HEK293T (cell line): ENCODE measurements at regions not wholly inside any gene's neighbourhood (a gene's known extent, or its start where the extent isn't known, plus 50 kb on each side); places are given as distances from the start of the nearest gene placed in this dataset.

Experiments used
- CTCF ChIA-PET: fragments of 350-600 bp; formaldehyde crosslinking; extraction: SDS; loops from one replicate; lab custom pipeline; 2021; ENCODE audit warnings: antibody characterized with exemption, inconsistent platforms; lab: Yijun Ruan, JAX
- POLR2A ChIA-PET: fragments of 350-600 bp; formaldehyde crosslinking; extraction: SDS; loops from one replicate; lab custom pipeline; 2020; ENCODE audit warnings: antibody characterized with exemption, inconsistent platforms; lab: Yijun Ruan, JAX
- DNase-seq: peaks from one replicate; pipeline ENCODE4 v3.0.0; 2012; ENCODE audit warnings: mixed read lengths; ENCODE audit errors: extremely low spot score
- ARNT ChIP-seq: fragments of 450-650 bp; IDR thresholded peaks from 2 replicates; pipeline ENCODE4 v1.6.1; 2017; ENCODE audit warnings: mild to moderate bottlenecking
- BHLHE40 ChIP-seq: fragments of 450-650 bp; IDR thresholded peaks from 2 replicates; pipeline ENCODE4 v1.6.1; 2016; ENCODE audit warnings: mild to moderate bottlenecking, moderate library complexity, borderline replicate concordance
- CTBP1 ChIP-seq: fragments of 450-650 bp; IDR thresholded peaks from 2 replicates; pipeline ENCODE4 v1.6.1; 2016; ENCODE audit warnings: borderline replicate concordance
- ELF4 ChIP-seq: fragments of 450-650 bp; IDR thresholded peaks from 2 replicates; pipeline ENCODE4 v1.6.1; 2017; ENCODE audit warnings: antibody characterized with exemption
- FOXA1 ChIP-seq: fragments of 450-650 bp; IDR thresholded peaks from 2 replicates; pipeline ENCODE4 v1.6.1; 2016; ENCODE audit warnings: mild to moderate bottlenecking
- FOXK2 ChIP-seq: fragments of 450-650 bp; IDR thresholded peaks from 2 replicates; pipeline ENCODE4 v1.6.1; 2016; ENCODE audit warnings: mild to moderate bottlenecking
- FOXM1 ChIP-seq: fragments of 450-650 bp; IDR thresholded peaks from 2 replicates; pipeline ENCODE4 v1.6.1; 2017; ENCODE audit warnings: mild to moderate bottlenecking, borderline replicate concordance
- HDGF ChIP-seq: fragments of 450-650 bp; IDR thresholded peaks from 2 replicates; pipeline ENCODE4 v1.6.1; 2017; ENCODE audit warnings: antibody characterized with exemption, borderline replicate concordance
- L3MBTL2 ChIP-seq: fragments of 450-650 bp; conservative IDR thresholded peaks from 2 replicates; pipeline ENCODE4 v1.6.1; 2016; ENCODE audit warnings: mild to moderate bottlenecking
- LEF1 ChIP-seq: fragments of 450-650 bp; IDR thresholded peaks from 2 replicates; pipeline ENCODE4 v1.6.1; 2017; ENCODE audit warnings: mild to moderate bottlenecking, borderline replicate concordance
- NFRKB ChIP-seq: fragments of 450-650 bp; IDR thresholded peaks from 2 replicates; pipeline ENCODE4 v1.6.1; 2016; ENCODE audit warnings: mild to moderate bottlenecking, moderate library complexity
- PKNOX1 ChIP-seq: fragments of 450-650 bp; IDR thresholded peaks from 2 replicates; pipeline ENCODE4 v1.6.1; 2016
- SP1 ChIP-seq: fragments of 450-650 bp; IDR thresholded peaks from 2 replicates; pipeline ENCODE4 v1.6.1; 2017
- SUZ12 ChIP-seq: fragments of 450-650 bp; IDR thresholded peaks from 2 replicates; pipeline ENCODE4 v1.6.1; 2016; ENCODE audit warnings: mild to moderate bottlenecking
- TARDBP ChIP-seq: fragments of 450-650 bp; IDR thresholded peaks from 2 replicates; pipeline ENCODE4 v1.6.1; 2016
- ZNF384 ChIP-seq: fragments of 450-650 bp; IDR thresholded peaks from 2 replicates; pipeline ENCODE4 v1.6.1; 2016

GRCh38 chr17:77491921-77492445 is 351.2 kb downstream of the SEC14L1 start:
- POLR2A ChIA-PET, result no interaction called here
- CTCF ChIA-PET, result no interaction called here
- DNase-seq, result no peak
- TF ChIP-seq HDGF, result no peak
- TF ChIP-seq ZNF384, result no peak
- TF ChIP-seq ARNT, result no peak
- no peak for TF ChIP-seq L3MBTL2
- no peak for TF ChIP-seq FOXK2
- no peak for TF ChIP-seq PKNOX1
- no peak for TF ChIP-seq FOXA1
- no peak for TF ChIP-seq LEF1
- no peak for TF ChIP-seq NFRKB
- no peak for TF ChIP-seq CTBP1
- no peak for TF ChIP-seq ELF4
- no peak for TF ChIP-seq FOXM1
- TF ChIP-seq TARDBP, result no peak
- no peak for TF ChIP-seq SP1
- TF ChIP-seq SUZ12, result no peak
- no peak for TF ChIP-seq BHLHE40

DNA sequence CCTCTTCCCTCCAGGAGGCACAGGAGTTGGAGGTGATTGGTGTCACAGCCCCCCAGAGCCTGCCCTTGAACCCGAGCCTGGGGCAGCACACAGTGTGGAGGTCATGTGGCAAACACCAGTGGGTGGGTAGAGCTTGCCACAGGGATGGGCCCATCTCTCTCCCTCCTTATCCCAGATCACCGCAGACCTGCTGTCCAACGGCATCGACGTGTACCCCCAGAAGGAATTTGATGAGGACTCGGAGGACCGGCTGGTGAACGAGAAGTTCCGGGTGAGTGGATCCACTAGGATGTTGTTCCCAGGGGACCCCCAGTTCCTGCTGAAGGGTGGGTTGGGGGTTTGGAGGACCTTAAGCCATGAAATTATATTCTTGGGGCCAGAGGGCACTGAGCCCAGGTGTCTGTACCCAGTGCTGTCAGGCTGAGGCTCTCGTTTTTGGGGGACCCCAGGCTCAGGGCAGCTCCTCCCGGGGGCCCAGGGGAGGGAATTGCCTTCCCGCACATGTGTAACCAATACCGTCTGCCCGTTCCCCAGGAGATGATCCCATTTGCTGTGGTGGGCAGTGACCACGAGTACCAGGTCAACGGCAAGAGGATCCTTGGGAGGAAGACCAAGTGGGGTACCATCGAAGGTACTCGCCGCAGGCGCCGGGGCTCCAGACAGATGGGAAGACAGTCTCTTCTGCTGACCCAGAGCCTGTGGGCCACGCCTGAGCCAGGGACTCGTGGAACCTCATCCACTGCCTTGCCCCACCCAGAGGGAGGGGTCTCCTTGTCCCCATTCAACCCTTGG is 351.9 kb downstream of the SEC14L1 start:
- ChIA-PET CTCF (no interaction called here), POLR2A (no interaction called here)
- no peak for DNase-seq
- TF ChIP-seq CTBP1 (no peak), L3MBTL2 (no peak), SP1 (no peak), HDGF (no peak), ELF4 (no peak), FOXK2 (no peak), FOXM1 (no peak), ARNT (no peak), SUZ12 (no peak), FOXA1 (no peak), TARDBP (no peak), ZNF384 (no peak), NFRKB (no peak), PKNOX1 (no peak), BHLHE40 (no peak), LEF1 (no peak)

DNA sequence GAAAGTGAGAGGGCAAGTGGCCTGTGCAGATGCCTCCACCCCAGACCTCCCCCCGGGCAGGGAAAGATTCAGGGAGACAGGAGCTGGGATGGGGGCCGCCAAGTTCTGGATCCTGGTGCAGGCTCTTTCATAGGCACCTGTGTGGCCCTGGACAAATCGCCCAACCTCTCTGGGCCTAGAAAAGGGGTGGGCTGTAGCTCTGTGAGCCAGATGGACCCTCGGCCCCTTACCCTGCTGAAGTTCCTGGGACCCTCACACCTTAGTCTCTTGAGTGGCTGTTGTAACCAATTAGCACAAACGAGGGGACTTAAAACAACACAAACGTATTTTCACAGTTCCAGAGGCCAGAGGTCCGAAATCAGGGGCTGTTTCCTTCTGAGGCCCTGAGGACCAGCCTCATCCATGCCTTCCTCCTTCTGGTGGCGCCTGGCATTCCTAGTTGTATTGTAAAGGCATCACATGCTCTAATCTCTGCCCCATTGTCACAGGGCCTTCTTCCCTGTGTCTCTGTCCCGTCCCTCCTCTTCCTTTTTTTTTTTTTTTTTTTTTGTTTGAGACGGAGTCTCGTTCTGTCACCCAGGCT is 352.6 kb downstream of the SEC14L1 start:
- CTCF ChIA-PET, result no interaction called here
- POLR2A ChIA-PET, result no interaction called here
- TF ChIP-seq FOXM1 (no peak), BHLHE40 (no peak), ARNT (no peak), L3MBTL2 (no peak), ZNF384 (no peak), HDGF (no peak)
- DNase-seq, result no peak

DNA sequence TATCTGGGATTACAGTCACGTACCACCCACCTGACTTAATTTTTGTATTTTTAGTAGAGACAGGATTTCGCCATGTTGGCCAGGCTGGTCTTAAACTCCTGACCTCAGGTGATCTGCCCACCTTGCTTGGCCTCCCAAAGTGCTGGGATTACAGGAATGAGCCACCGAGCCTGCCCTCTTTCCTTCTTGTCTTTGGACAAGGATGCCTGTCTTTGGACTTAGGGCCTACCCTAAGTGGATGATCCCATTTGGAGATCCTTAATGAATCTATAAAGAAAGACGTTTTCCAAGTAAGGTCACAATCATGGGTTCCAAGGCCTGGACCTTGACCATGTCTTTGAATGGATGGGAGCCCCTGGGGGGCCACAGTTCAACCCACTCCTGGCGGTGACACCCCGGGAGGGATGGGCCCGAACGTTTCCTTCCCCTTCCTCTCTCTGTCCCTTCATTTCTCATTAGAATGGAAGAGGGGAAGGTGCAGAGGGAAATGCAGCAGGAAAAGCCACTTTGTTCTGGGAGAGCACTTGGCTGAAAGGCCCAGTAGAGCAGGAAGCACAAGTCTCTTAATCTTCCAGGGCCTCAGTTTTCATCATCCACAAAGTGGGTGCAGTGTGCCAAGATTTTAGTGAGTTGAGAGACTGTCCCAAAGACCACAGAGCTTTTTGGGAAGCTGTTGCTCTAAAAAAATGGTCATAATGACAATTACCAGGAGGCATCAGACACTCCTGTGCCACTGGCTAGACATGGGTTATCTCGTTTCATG is 353.3 kb downstream of the SEC14L1 start:
- TF ChIP-seq FOXM1, result no peak
- TF ChIP-seq L3MBTL2, result no peak
- no peak for TF ChIP-seq ELF4
- no peak for TF ChIP-seq FOXA1
- no peak for TF ChIP-seq BHLHE40
- TF ChIP-seq ZNF384, result no peak
- TF ChIP-seq ARNT, result no peak
- no peak for TF ChIP-seq LEF1
- no peak for TF ChIP-seq SP1
- TF ChIP-seq NFRKB, result no peak
- no peak for TF ChIP-seq HDGF
- no peak for TF ChIP-seq FOXK2
- TF ChIP-seq CTBP1, result no peak
- no peak for TF ChIP-seq SUZ12
- TF ChIP-seq PKNOX1, result no peak
- ChIA-PET CTCF (interaction anchor here (0.5 to 1.8 kb wide), 5 partner anchors 64 to 566 kb away, joined by 3 to 14 read pairs (median 5); no protein-coding TSS in a partner anchor), POLR2A (no interaction called here)
- DNase-seq, result no peak

DNA sequence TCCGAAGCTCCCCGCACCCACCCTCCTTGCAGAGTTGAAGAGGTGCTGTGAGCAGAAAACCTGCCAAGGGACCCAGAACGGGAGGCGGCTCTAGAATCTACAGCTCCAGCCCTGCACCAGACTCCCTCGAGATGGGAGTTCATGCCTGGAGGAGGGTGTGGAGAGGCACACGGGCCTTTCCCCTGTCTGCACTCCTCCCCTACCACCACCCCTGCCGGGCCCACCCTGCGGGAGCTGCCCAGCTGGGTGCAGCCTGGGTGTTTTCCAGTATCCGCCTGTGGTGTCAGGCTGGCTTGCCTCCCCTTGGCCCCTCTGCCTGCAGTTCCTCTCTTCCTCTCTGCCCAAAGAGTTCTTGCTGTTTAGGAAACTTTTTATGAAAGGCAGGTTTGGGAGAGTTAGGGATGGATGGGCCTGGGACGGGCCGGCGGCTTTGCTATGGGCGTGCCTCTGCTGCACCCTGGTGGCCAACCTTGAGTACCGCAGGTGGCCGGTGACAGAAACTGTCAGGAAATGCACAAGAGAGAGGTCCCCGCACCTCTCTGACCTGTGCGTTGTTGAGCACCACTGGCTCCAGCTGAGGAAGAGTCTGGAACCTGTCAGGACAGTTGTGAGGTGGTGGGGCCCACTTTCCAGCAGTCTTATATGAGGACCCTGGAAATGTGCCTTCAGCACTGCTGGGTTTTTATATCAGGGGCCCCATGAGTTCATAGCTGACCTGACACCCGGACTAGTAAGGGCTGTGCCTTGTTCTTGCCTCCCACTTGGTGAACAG is 354.1 kb downstream of the SEC14L1 start:
- TF ChIP-seq BHLHE40 (no peak), ELF4 (no peak), FOXK2 (no peak), ZNF384 (no peak), ARNT (no peak), L3MBTL2 (no peak), FOXA1 (no peak), FOXM1 (no peak), TARDBP (no peak)
- DNase-seq, result peak; percentile 89
- ChIA-PET CTCF (interaction anchor here (0.5 to 1.8 kb wide), 6 partner anchors 59 to 565 kb away, joined by 3 to 14 read pairs (median 5); no protein-coding TSS in a partner anchor), POLR2A (no interaction called here)
